ENCODE measurements at regions not wholly inside any gene's neighbourhood (a gene's known extent, or its start where the extent isn't known, plus 50 kb on each side); places are given as distances from the start of the nearest gene placed in this dataset.
A peak's percentile ranks its signal among the peaks of the same experiment; 100 is the strongest.
"Not testable (repeated sequence)": the region's sequence is repeated elsewhere in the genome, so short reads cannot be mapped to it uniquely, and the experiment has no call there.

DNA sequence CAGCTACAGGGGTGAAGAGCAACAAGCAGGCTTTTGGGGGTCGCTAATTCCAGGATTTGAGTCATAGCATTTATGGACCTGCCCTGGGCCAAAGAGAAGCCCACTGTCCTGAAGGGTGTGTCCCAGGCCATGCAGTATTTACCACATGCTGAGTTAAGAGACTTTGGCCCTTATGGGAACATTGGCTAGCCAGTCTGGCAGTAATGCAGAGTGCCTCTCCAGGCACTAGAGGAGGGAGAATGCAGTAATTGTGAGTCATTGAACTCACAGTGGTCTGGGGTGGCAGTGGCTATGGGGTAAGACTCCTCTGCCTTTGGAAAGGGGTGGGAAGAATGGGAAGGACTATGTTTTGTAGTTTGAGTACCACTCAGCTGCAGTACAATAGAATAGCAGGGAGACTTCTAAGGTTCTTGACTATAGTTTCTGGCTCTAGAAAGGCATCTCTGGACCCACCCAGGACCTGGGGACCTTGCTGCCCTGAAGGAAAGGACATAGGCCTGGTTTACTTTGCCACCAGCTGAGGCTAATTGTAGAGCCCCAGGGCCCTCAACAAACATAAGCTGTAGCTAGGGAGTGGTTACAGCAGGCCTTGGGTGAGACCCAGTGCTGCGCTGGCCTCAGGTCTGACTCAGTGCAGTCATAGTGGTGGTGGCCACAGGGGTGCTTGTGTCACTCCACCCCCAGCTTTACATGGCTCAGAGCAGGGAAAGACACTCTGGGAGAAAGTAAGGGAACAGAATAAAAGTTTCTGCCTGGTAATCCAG is 520.9 kb downstream of the HTR1B start:
- no peak for DNase-seq

DNA sequence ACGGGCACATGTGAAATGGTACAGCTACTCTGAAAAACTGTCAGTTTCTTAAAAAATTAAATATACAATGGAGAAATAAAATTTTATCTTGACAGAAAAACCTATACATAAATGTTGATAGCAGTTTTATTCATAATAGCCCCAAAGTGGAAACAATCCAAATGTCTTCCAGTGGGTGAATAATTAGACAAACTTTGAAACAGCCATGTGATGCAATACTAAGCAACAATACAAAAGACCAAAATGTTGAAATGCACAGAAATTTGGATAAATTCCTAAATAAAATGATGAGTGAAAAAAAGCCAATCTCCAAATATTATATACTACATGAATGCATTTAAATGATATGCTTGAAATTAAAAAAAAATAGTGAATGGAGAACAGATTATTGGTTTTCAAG is 523.1 kb downstream of the HTR1B start:
- DNase-seq = no peak

DNA sequence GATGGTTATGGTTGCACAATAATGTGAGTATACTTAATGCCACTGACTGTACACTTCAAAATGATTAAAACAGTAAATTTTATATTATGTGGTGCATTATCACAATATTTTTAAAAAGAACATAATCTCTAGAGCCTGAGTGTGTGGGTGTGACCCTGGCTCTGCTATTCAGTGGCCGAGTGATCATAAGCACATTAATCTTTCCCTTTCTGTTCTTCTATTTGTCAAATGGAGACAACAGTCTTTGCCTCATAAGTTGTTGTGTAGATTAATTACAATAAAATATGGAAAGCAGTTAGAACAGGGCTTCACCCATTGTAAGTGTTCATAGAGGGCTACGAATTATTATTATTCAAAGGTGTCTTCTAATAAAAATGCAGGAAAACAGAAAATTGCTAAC is 548.6 kb downstream of the HTR1B start:
- DNase-seq = no peak

DNA sequence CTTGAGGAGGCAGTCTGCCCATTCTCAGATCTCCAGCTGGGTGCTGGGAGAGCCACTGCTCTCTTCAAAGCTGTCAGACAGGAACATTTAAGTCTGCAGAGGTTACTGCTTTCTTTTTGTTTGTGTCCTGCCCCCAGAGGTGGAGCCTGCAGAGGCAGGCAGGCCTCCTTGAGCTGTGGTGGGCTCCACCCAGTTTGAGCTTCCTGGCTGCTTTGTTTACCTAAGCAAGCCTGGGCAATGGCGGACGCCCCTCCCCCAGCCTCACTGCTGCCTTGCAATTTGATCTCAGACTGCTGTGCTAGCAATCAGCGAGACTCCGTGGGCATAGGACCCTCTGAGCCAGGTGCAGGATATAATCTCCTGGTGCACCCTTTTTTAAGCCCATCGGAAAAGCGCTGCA is 557.8 kb downstream of the HTR1B start:
- not testable (repeated sequence) for DNase-seq

DNA sequence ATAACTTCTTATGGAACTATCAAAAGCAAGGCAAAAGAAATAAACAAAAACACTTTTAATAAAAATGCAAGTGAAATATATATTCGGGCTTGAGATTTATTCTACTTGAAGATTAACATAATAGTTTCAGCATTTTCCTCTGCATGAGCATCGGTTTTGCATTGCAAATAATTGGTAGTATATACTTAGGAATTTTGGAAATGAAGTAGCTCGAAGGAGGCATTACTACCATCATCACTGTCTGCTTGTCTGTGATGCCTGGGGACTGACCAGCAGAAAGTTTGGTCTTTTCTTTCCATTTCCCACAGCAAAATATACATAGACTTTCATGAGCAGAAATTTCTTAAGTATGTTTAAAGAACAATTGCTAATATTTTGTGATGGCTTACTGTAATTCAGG is 570.7 kb downstream of the HTR1B start:
- no peak for DNase-seq

DNA sequence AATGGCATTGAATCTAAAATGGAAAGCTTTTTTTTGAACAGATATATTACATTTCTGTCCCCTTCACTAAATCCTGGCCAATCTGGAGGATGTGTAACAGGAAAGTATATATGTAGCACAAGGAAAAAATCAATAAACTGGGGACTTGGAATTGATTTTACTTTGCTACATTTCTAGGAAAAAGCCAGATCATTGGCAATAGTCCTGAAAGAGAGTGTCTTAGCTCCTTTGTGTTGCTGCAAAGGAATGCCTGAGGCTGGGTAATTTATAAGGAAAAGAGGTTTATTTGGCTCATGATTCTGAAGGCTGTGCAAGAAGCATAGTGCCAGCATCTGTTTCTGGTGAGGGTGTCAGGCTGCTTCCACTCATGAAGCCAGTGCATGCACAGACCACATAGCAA is 574.9 kb downstream of the HTR1B start:
- no peak for DNase-seq

DNA sequence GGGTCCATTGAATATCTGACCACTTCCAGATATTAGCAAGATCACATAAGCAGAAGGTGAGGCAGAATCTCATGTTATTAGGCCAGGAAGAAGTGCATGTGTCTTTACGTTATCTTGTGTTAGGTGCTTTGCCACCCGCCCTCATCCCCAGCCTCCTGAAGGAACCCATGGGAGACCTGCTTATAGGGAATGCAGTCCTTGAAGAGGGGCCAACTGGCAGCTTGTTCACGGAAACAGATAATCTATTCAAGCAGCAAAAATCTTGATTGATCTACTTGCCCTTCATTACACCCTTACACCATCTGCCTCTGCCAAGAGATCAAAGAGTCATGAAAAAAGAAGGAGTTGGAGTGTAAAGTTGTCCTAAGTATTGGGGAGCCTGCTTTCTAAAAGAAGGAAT is 576.4 kb downstream of the HTR1B start:
- no peak for DNase-seq

DNA sequence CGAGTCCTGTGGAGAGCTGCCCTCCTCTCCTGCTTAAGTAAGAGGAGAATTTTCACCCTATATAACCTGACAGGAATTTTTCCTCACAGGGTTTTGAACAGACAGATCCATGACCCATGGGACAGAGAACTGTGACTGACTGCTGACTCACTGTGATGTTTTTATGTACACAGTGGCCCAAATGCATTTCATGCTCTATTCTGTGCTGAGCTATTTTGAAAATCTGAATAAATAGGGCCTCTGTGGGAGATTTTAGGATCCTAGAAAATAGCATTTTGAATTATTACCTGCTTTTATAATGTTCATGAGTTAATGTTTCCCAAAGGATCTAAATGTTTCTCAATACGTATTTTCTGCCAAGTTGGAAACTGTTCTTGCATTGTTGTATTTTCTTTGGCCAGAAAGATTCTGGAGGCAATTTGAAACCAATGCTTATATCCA is 577.4 kb downstream of the HTR1B start:
- DNase-seq = no peak

DNA sequence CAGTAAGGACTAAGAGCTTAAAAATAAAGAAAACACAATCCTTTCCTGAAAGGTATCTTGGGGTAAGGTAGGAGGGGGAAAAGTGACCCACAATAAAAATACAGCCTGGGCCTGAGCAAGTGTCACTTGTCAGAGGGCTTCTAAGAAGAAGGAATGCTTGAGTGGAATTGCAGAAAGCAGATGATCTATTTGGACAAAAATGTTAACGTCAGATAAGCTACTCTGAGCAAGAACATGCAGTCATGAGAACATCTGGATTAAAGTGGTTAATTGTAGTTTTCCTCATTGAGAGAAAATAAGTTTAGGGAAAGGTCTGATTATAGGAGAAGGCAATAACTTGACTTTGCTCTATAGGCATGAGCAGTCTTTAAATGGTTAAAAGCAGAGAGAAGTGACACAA is 581.9 kb downstream of the HTR1B start:
- DNase-seq = no peak

DNA sequence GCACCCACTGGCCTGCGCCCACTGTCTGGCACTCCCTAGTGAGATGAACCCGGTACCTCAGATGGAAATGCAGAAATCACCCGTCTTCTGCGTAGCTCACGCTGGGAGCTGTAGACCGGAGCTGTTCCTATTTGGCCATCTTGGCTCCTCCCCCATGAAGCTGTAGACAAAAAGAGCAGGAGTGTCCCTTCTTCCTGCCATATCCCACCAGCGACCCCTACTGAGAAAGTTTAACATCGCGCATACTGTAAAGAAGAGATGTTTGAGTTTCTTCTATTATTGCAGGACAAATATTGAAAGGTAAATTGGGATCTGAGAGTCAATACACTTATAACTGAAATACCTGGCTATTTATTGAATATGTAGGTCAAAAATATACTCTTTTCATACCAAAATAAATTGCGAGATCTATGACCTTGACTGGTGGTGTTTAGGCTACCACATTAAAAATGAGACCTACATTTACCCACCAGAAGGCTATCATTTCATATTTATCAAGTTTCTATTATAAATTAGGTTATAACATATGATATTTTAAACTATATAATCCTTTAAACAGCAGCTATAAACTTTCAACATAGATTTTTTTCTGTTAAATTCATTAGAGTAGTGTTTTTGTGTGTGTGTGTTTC is 586.3 kb downstream of the HTR1B start:
- DNase-seq = peak; percentile 87

DNA sequence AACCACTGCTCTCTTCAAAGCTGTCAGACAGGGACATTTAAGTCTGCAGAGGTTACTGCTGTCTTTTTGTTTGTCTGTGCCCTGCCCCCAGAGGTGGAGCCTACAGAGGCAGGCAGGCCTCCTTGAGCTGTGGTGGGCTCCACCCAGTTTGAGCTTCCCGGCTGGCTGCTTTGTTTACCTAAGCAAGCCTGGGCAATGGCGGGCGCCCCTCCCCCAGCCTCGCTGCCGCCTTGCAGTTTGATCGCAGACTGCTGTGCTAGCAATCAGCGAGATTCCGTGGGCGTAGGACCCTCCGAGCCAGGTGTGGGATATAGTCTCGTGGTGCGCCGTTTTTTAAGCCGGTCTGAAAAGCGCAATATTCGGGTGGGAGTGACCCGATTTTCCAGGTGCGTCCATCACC is 586.9 kb downstream of the HTR1B start:
- not testable (repeated sequence) for DNase-seq

DNA sequence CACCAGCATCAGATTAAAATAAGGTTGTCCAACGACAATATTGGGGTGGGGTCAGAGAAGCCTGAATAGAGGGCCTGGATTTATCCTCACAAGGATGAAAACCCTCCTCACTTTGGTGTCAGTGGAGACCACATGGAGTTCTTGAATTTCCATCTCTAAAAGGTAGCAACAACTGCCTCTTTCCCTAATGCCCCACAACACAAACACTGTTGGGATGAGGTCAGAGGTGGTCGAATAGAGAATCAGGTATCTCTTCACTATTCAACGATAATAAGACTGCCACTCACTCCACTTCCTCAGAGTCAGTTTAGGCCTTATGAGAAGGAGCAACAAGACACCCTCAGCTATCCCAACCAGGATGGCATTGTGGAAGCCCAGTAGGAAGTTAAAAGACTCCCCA is 596.1 kb downstream of the HTR1B start:
- no peak for DNase-seq

DNA sequence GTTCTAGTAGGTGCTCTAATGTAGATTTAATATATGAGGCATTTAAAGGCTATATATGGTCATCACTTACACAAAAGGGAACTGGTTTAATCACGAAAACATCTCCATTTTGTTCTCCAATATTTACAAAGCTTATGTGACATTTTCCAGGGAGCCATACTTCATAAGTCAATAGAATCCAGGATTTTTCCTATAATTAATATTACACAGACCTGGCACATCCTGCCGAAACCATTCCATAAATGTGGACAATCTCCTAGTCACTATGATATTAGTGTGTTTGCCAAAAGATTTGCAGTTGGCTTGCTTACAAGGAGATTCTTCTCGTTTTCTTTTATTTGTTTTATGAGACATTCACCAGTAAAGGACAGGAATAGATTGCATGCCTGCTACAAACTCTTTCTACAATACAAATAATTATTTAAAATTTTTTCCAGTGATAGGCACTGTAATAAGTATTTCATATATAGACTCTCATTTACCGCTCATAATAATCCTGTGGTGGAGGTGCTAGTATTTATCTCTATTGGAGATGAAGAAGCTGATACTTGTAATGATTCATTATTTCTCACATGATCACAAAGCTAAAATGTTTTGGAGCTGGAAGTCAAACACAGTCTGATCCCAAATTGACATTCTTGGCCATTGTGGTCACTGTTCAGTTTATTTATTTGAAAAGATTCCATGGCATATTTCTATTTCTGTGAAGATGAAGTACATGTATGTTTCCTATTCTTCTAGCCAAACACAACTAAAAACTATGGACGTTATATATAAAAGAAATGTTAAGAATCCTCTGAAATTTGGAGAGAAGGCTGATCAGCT is 597.0 kb downstream of the HTR1B start:
- DNase-seq = no peak

DNA sequence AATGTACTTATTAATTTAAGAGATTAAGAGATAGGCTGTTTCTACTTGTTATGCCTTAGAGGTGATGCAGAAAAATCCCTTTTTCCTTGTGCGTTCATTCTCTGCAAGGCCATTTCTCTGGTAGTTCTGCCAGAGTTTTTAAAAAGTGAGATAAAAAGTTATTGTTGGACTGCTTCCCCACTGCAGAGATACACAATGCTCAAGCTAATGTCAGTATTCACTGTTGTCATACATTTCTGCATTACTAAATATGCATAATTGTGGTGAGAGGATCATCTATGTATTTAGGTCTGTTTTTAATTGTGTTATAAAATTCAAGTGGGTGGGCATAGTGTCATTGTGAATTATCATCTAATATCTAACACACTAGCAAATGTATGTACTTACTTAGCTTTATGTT is 600.4 kb downstream of the HTR1B start:
- DNase-seq = no peak

DNA sequence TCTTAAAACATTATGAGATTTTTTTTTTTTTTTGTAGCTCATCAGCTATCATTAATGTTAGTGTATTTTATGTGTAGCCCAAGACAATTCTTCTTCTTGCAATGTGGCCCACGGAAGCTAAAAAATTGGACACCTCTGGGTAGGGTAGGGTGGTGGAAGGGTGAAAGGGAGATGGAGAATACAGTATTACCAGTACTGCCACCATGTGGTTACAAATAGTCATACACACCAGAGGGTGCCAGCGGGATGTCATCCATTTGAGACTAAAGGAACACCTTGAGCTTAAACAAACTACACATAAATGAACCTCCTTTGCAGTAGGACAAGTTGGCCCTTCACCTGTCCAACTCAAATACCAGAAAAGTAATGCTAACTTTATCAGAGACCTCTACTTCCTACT is 601.9 kb downstream of the HTR1B start:
- peak; percentile 13 for DNase-seq

DNA sequence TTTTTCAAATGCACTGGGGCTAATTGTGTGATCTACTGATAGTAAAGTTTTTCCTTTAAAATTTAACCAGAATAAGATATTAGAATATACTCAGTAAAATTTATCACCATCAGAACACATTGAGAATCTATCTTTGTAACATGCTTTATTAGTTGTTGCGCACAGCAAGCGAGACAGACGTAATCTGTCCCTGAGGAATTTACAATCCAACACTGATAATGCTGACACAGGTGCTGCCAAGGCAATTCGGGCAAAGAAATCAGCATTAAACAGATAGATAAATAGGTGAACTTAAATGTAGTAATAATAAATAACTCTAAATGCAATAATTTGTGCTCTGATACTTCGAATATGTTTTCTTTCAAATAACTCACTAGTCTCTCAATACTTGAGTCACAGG is 607.2 kb downstream of the HTR1B start:
- no peak for DNase-seq

DNA sequence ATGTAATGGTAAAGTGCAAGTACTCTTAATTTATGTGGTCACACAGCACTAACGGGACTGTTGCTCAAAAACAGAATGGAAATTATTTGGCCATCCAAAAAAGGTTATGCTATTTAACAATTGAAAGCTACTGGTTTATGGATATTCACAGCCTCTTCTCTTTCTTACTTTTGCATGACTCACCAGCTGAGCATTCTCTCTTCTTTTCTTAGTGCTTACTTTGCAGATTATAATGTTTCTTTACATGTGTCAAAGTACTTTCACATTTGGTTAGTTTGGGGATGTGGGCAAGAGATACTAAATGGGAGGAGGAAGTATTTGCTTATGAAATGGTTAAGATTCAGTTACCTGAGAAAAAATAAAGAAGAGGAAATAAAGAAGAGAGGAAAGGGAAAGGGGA is 610.5 kb downstream of the HTR1B start:
- no peak for DNase-seq

DNA sequence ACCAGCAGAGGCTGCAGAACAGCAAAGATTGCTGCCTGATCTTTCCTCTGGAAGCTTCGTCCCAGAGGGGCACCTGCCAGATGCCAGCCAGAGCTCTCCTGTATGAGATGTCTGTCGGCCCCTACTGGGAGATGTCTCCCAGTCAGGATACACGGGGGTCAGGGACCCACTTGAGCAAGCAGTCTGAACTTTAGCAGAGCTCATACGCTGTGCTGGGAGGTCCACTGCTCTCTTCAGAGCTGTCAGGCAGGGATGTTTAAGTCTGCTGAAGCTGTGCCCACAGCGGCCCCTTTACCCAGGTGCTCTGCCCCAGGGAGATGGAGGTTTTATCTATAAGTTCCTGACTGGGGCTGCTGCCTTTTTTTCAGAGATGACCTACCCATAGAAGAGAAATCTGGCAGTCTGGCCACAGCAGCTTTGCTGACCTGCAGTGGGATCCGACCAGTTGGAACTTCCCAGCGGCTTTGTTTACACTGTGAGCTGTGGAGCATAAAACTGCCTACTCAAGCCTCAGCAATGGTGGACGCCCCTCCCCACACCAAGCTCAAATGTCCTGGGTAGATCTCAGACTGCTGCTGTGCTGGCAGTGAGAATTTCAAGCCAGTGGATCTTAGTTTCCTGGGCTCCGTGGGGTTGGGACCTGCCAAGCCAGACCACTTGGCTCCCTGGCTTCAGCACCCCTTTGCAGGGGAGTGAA is 613.9 kb downstream of the HTR1B start:
- DNase-seq = peak; percentile 30

DNA sequence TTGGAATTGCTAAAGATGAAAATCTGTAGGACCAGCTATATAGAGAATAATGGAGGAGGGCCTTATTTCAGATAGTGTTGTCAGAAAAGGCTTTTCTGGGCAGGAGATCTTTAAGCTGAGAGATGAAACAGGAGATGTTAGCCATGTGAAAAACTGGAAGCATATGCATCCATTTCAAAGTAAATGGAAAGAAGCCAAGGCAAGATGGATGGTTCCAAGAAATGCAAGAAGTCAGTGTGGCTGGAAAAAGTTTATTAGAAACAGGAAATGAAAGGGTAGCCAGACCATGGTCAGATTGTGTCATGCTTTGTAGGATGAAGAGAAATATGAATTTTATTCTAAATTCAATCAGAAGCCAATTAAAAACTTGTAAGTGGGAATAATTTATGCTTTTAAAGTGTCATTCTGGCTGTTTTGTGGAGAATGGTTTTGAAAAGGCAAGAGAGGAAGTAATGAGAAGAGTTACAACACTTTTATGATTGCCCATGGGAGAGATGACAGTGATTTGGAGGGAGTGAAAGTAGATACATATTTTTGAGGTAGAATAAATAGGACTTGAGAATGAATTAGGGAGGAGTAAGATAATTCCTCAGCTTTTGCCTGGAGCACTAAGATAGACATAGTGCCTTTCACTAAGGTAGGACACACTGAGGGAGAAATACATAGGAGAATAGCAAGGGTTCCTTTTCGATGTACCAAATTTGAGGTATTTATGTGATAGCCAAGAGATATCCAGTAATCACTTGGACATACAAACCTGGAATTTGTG is 620.1 kb downstream of the HTR1B start:
- no peak for DNase-seq

DNA sequence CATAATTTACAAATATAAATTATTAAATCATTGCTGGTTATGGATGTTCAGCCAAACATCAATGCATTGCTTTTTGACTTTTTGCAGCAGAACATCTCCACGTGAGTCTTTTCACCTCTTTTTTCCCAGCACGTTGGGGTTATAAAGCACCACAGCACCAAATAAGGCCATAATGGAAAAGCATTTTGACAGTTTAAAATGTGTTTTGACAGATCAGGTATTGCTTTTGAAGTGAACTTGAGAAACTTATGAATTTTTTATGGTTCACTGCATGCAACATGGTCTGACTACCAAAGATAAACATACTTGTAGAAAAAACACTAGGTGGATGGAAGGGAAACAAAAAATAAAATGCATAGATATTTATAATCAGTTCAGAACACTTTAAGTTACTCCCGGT is 622.4 kb downstream of the HTR1B start:
- DNase-seq = no peak

DNA sequence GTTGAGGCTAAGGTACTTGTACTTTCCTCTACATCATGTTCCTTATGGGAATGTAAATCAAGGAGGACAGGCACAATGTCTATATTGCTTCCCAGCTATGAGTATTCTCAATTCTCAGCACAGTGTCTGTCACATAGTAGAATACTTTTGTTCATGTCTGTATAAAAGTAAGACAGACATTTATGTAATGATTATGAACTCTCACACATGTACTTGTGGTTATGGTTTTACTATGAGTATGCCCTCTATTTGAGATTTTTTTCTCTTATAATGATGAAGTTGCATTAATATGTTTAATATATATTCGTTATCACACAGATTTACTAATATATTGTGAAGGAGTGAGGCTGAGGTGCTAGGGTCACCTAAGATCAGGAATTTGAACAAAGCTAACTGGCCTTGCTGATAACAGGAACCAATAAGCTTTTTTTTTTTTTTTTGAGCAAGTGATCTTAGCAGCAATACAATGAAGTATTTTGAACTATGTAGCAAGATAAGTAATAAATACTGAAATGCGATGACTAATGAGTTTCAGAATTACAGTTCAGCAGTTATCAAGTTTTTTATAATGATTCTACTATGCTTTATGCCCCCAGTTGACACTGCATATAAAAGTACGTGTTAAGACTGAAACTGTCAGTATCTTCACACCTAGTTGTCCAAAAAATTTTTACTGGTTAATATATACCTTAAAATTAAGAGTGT is 623.1 kb downstream of the HTR1B start:
- no peak for DNase-seq

DNA sequence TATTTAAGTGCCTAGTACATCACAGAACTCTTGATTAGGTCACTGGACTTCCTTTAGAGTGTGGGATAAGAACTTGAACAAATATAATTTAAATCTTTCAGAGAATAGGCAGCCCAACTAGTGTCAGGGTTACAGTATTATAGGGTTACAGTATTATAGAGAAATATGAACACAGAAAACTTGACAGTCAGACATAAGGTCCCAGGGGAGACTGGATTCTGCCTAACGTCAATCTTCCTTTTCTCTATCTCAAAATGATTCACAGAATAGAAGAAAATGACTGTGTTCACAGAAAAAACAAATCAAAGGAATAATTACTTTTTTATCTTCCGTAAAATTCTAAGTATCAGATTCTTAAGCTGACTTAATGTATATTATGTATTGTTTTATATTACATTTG is 623.8 kb downstream of the HTR1B start:
- no peak for DNase-seq
